ENCODE measurements at regions not wholly inside any gene's neighbourhood (a gene's known extent, or its start where the extent isn't known, plus 50 kb on each side); places are given as distances from the start of the nearest gene placed in this dataset.
"Not testable (repeated sequence)": the region's sequence is repeated elsewhere in the genome, so short reads cannot be mapped to it uniquely, and the experiment has no call there.

GRCh38 chr15:21108384-21108783, 242.3 kb upstream of the POTEB2 start:
- H3K36me3 ChIP-seq (ENCODE audit: control insufficient read depth in 3 of 3, insufficient read depth in 2 of 3, low read depth in 1 of 3, low read length in 3 of 3); FAIRE-seq: not testable (repeated sequence)
- WGBS, 3 donors, result no CpG with 5 or more reads among the region's 3 CpGs

GRCh38 chr15:21107399-21108381, 241.6 kb upstream of the POTEB2 start:
- H3K27me3 ChIP-seq (ENCODE audit: control insufficient read depth in 3 of 3, insufficient read depth in 3 of 3, low read length in 3 of 3); H3K36me3 ChIP-seq (ENCODE audit: control insufficient read depth in 3 of 3, insufficient read depth in 2 of 3, low read depth in 1 of 3, low read length in 3 of 3); H3K27ac ChIP-seq (ENCODE audit: low read depth in 1 of 3, low read length in 2 of 3); H3K4me1 ChIP-seq (ENCODE audit: control insufficient read depth in 3 of 3, insufficient read depth in 2 of 3, low read depth in 1 of 3, low read length in 2 of 3); DNase-seq; H3K4me3 ChIP-seq (ENCODE audit: low read depth in 1 of 3, low read length in 3 of 3); FAIRE-seq; H3K9me3 ChIP-seq (ENCODE audit: control insufficient read depth in 2 of 2, insufficient read depth in 1 of 2, low read depth in 1 of 2, low read length in 1 of 2): not testable (repeated sequence)
- 50% methylated on average over 1 of the region's 10 CpGs; no CpG with 5 or more reads in 2 of the 3 donors for WGBS, 3 donors

More at GRCh38 chr15:21108384-21108783, 242.3 kb upstream of the POTEB2 start:
- DNase-seq; H3K9me3 ChIP-seq (ENCODE audit: control insufficient read depth in 2 of 2, insufficient read depth in 1 of 2, low read depth in 1 of 2, low read length in 1 of 2); H3K27me3 ChIP-seq (ENCODE audit: control insufficient read depth in 3 of 3, insufficient read depth in 3 of 3, low read length in 3 of 3); H3K27ac ChIP-seq (ENCODE audit: low read depth in 1 of 3, low read length in 2 of 3); H3K4me1 ChIP-seq (ENCODE audit: control insufficient read depth in 3 of 3, insufficient read depth in 2 of 3, low read depth in 1 of 3, low read length in 2 of 3); H3K4me3 ChIP-seq (ENCODE audit: low read depth in 1 of 3, low read length in 3 of 3): not testable (repeated sequence)

DNA sequence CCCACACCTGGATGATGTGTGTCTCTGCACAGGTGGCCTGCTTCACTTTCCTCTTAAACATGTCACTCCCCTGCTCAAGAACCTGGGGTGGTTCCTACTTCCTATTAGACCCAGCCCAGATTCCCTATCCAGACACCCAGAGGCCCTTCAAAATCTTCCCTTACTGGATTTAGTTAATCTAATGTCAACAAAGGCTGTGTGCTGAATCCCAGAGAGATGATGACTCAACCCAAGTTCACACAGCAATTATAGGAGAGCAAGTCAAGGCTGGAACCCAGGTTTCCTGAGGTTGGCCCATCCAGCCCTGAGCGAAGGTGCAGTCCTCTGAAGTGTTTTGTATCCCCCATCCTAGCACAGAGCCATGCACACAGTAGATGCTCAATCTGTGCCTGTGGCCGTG, 230.5 kb upstream of the POTEB2 start:
- H3K4me1 ChIP-seq (ENCODE audit: control insufficient read depth in 3 of 3, insufficient read depth in 2 of 3, low read depth in 1 of 3, low read length in 2 of 3); H3K4me3 ChIP-seq (ENCODE audit: low read depth in 1 of 3, low read length in 3 of 3); H3K9me3 ChIP-seq (ENCODE audit: control insufficient read depth in 2 of 2, insufficient read depth in 1 of 2, low read depth in 1 of 2, low read length in 1 of 2); H3K36me3 ChIP-seq (ENCODE audit: control insufficient read depth in 3 of 3, insufficient read depth in 2 of 3, low read depth in 1 of 3, low read length in 3 of 3); FAIRE-seq; H3K27me3 ChIP-seq (ENCODE audit: control insufficient read depth in 3 of 3, insufficient read depth in 3 of 3, low read length in 3 of 3); DNase-seq; H3K27ac ChIP-seq (ENCODE audit: low read depth in 1 of 3, low read length in 2 of 3): not testable (repeated sequence)
- no CpG with 5 or more reads among the region's 2 CpGs for WGBS, 3 donors

DNA sequence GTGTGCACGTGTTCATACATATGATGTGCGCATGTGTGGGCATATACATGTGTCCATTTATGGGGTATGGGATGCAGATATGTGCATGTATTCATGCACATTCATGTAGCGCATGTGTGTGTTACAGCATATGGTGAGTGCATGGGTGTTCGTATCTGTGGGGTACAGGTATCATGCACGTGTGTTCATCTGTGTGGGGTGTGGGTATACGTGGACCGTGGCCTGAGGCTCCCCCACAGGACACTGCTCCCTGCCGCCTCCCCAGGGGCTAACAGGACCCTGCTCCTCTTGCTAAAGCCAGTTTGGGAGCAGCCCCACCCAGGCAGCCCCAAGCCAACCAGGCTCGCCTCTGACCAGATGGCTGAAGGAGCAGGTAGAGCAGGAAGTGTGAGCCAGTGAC, 213.4 kb upstream of the POTEB2 start:
- not testable (repeated sequence) for H3K9me3 ChIP-seq (ENCODE audit: control insufficient read depth in 2 of 2, insufficient read depth in 1 of 2, low read depth in 1 of 2, low read length in 1 of 2); H3K27me3 ChIP-seq (ENCODE audit: control insufficient read depth in 3 of 3, insufficient read depth in 3 of 3, low read length in 3 of 3); H3K36me3 ChIP-seq (ENCODE audit: control insufficient read depth in 3 of 3, insufficient read depth in 2 of 3, low read depth in 1 of 3, low read length in 3 of 3); FAIRE-seq; H3K4me1 ChIP-seq (ENCODE audit: control insufficient read depth in 3 of 3, insufficient read depth in 2 of 3, low read depth in 1 of 3, low read length in 2 of 3); DNase-seq; H3K4me3 ChIP-seq (ENCODE audit: low read depth in 1 of 3, low read length in 3 of 3); H3K27ac ChIP-seq (ENCODE audit: low read depth in 1 of 3, low read length in 2 of 3)
- WGBS, 3 donors, result no CpG with 5 or more reads among the region's 9 CpGs

DNA sequence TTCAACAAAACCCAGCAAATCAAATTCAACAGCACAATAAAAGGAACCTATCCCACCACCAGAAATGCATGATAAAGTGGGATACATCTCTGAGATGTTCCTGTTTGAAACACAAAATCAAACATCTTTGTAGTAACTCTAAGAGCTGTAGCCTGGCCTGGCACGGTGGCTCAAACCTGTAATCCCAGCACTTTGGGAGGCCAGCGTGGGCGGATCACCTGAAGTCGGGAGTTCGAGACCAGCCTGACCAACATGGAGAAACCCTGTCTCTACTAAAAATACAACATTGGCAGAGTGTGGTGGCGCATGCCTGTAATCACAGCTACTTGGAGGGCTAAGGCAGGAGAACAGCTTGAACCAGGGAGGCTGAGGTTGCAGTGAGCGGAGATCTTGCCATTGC, 202.8 kb upstream of the POTEB2 start:
- 75 to 97% (median 87%) methylated on average over 4 to 7 of the region's 7 CpGs for WGBS, 3 donors
- DNase-seq; H3K4me1 ChIP-seq (ENCODE audit: control insufficient read depth in 3 of 3, insufficient read depth in 2 of 3, low read depth in 1 of 3, low read length in 2 of 3); H3K27ac ChIP-seq (ENCODE audit: low read depth in 1 of 3, low read length in 2 of 3); H3K9me3 ChIP-seq (ENCODE audit: control insufficient read depth in 2 of 2, insufficient read depth in 1 of 2, low read depth in 1 of 2, low read length in 1 of 2); H3K27me3 ChIP-seq (ENCODE audit: control insufficient read depth in 3 of 3, insufficient read depth in 3 of 3, low read length in 3 of 3); H3K4me3 ChIP-seq (ENCODE audit: low read depth in 1 of 3, low read length in 3 of 3); H3K36me3 ChIP-seq (ENCODE audit: control insufficient read depth in 3 of 3, insufficient read depth in 2 of 3, low read depth in 1 of 3, low read length in 3 of 3); FAIRE-seq: not testable (repeated sequence)

DNA sequence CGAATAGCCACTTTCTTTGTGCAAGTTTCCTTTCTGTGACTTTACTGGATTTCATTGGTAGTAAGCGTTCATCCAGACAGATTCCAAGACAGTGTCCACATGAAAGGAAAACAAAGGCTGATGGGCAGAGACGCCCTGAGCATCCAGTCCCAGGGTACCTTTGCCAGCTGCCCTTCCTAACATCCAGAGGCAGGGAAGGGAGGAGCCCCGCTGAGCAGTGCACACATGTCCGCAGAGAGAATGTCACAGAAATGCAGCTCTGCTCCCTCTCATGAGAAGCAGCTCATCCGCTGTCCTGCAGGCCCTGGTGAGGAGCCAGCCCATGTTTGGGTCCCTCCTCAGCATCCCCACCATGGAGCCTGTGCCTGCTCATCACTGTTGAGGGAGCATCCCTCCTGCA, 197.4 kb upstream of the POTEB2 start:
- not testable (repeated sequence) for H3K36me3 ChIP-seq (ENCODE audit: control insufficient read depth in 3 of 3, insufficient read depth in 2 of 3, low read depth in 1 of 3, low read length in 3 of 3); H3K9me3 ChIP-seq (ENCODE audit: control insufficient read depth in 2 of 2, insufficient read depth in 1 of 2, low read depth in 1 of 2, low read length in 1 of 2); FAIRE-seq; H3K27me3 ChIP-seq (ENCODE audit: control insufficient read depth in 3 of 3, insufficient read depth in 3 of 3, low read length in 3 of 3); H3K4me3 ChIP-seq (ENCODE audit: low read depth in 1 of 3, low read length in 3 of 3); H3K4me1 ChIP-seq (ENCODE audit: control insufficient read depth in 3 of 3, insufficient read depth in 2 of 3, low read depth in 1 of 3, low read length in 2 of 3); DNase-seq; H3K27ac ChIP-seq (ENCODE audit: low read depth in 1 of 3, low read length in 2 of 3)
- WGBS, 3 donors, result 42 to 67% (median 60%) methylated on average over 4 to 6 of the region's 6 CpGs

DNA sequence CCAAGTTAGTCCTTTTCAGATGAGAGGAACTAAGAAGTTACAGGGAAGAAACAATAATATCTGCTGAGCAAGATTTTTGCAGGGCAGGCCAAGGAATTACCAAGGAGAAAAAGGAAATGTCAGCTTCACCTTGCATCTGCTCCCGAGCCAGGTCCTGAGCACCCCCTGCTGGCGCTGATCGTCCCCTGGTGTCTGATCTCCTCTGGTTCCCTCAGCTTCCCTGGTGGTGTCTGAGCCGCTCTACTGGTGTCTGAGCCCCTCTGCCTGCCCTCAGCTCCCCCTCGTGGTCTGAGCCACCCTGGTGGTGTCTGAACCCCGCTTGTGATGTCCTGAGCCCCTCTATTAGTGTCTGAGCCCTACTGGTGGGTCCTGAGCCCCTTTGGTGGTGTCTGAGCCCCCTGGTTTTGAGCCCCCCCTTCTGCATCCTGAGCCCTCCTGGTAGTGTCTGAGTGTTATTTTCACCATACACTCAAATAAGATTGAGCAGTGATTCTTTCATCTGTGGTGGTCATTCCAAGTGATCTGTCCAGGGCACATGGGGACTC, 196.6 kb upstream of the POTEB2 start:
- H3K4me1 ChIP-seq (ENCODE audit: control insufficient read depth in 3 of 3, insufficient read depth in 2 of 3, low read depth in 1 of 3, low read length in 2 of 3); DNase-seq; FAIRE-seq; H3K4me3 ChIP-seq (ENCODE audit: low read depth in 1 of 3, low read length in 3 of 3); H3K9me3 ChIP-seq (ENCODE audit: control insufficient read depth in 2 of 2, insufficient read depth in 1 of 2, low read depth in 1 of 2, low read length in 1 of 2); H3K27me3 ChIP-seq (ENCODE audit: control insufficient read depth in 3 of 3, insufficient read depth in 3 of 3, low read length in 3 of 3); H3K27ac ChIP-seq (ENCODE audit: low read depth in 1 of 3, low read length in 2 of 3); H3K36me3 ChIP-seq (ENCODE audit: control insufficient read depth in 3 of 3, insufficient read depth in 2 of 3, low read depth in 1 of 3, low read length in 3 of 3): not testable (repeated sequence)
- WGBS, 3 donors, result 53 to 83% methylated on average over 1 to 5 of the region's 6 CpGs; no CpG with 5 or more reads in 1 of the 3 donors

DNA sequence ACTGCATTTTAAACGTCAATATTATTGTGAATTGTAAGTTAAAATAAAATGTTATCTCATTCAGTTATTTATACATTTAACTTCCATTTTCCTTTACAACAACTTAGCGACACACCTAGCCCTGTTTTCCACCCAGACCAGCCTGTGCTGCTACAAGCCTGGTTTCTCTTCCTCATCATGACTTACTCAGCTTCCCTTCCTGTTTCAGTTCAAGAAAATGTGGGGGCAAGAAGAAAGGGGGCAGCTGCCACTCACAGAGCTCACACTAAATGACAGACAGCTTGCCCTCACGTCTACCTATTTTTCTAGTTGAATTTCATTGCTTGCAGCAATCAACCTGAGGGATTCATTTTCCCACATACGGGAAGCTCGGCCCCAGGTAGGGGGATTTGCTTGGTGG, 185.8 kb upstream of the POTEB2 start:
- H3K27me3 ChIP-seq (ENCODE audit: control insufficient read depth in 3 of 3, insufficient read depth in 3 of 3, low read length in 3 of 3); DNase-seq; H3K9me3 ChIP-seq (ENCODE audit: control insufficient read depth in 2 of 2, insufficient read depth in 1 of 2, low read depth in 1 of 2, low read length in 1 of 2); H3K36me3 ChIP-seq (ENCODE audit: control insufficient read depth in 3 of 3, insufficient read depth in 2 of 3, low read depth in 1 of 3, low read length in 3 of 3); H3K27ac ChIP-seq (ENCODE audit: low read depth in 1 of 3, low read length in 2 of 3); H3K4me1 ChIP-seq (ENCODE audit: control insufficient read depth in 3 of 3, insufficient read depth in 2 of 3, low read depth in 1 of 3, low read length in 2 of 3); H3K4me3 ChIP-seq (ENCODE audit: low read depth in 1 of 3, low read length in 3 of 3); FAIRE-seq: not testable (repeated sequence)
- no CpG with 5 or more reads among the region's 5 CpGs for WGBS, 3 donors
